LNCaP clone FGC (cell line): ENCODE measurements at regions not wholly inside any gene's neighbourhood (a gene's known extent, or its start where the extent isn't known, plus 50 kb on each side); places are given as distances from the start of the nearest gene placed in this dataset.

Experiments used
- DNase-seq: peaks from one replicate; pipeline ENCODE4 v3.0.0-alpha.2; 2011; ENCODE audit warnings: low read depth
- H3K4me3 ChIP-seq: 2 replicates; pipeline ENCODE4 v1.5.1; 2011; ENCODE audit warnings: mild to moderate bottlenecking, low read depth, low read length, control low read depth
- CTCF ChIP-seq: IDR thresholded peaks from 2 replicates; pipeline ENCODE4 v1.5.1; 2012; ENCODE audit warnings: mild to moderate bottlenecking; ENCODE audit not compliant: control insufficient read depth, insufficient read depth; ENCODE audit errors: extremely low read depth

DNA sequence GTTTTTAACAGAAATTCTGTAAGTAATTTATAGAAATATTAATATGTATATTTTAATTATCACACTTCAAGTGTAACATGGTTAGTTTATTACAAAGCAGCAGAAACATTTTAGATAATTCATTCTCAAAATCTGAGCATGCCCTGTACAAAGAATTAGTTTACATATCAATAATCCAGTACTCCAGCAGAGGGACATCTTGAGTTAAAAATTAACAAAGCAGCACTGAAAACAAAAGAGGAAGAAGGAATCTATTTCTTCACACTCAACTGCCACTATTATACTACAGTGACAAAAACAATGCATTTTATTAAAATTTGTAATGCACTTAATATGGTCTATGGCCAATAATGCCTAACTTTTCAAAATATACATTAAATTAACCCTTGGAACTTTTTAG is 179.1 kb upstream of the KLHL4 start:
- H3K4me3 ChIP-seq, result no peak overlapping the region
- DNase-seq, result peak; percentile 1
- TF ChIP-seq CTCF, result peak; percentile 42; the same call in 1 of the 2 replicates

DNA sequence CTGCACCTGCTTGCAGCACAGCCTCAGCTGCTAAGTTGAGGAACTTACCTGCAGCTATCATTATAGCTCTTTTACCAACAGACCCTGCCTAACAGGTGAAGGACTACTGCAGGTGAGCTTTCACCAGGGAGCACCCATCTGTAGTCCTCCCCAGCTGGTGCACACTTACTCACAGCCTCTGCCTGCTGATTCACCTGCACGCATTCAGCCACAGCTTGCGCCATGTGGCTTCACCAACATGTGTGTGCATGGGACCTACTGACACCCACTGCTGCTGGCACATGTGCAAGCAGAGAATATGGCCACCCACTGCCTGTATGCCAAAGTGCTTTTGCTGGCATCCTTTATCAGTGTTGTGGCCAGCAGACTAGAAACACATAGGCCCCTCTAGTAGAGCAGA is 146.7 kb upstream of the KLHL4 start:
- H3K4me3 ChIP-seq, result no peak overlapping the region
- TF ChIP-seq CTCF, result no peak
- DNase-seq, result no peak

DNA sequence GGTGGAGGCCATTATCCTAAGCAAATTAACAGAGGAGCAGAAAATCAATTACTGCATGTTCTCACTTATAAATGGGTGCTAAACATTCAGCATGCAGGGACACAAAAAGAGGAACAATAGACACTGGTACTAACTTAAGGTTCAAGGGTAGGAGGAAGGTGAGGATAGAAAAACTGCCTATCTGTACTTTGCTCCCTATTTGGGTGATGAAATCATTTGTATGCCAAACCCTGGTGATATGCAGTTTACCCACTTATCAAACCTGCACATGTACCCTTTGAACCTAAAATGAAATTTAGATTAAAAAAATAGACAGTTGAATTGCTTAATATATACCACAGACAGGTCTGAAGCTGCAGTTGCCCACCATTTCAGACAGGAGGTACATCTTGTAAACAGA is 143.3 kb upstream of the KLHL4 start:
- no peak for DNase-seq
- H3K4me3 ChIP-seq, result no peak overlapping the region
- no peak for TF ChIP-seq CTCF

DNA sequence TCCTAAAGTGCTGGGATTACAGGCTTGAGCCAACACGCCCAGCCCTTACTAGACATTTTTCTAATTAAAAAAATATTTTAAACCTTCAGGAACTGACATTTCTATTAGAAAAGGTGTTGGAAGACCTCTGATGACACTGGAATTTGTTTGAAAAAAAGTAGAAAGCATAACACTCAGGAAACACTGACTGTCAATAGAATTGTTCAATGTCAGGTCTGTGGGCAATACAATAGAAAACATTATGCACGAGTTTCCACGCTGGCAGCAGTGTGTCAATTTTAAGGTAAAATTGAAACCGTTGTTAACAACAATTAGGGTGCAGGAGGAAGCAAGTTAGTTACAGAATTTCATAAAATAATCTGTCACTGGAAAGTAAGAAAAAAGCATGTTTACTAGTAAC is 140.7 kb upstream of the KLHL4 start:
- H3K4me3 ChIP-seq, result no peak overlapping the region
- DNase-seq, result no peak
- no peak for TF ChIP-seq CTCF

DNA sequence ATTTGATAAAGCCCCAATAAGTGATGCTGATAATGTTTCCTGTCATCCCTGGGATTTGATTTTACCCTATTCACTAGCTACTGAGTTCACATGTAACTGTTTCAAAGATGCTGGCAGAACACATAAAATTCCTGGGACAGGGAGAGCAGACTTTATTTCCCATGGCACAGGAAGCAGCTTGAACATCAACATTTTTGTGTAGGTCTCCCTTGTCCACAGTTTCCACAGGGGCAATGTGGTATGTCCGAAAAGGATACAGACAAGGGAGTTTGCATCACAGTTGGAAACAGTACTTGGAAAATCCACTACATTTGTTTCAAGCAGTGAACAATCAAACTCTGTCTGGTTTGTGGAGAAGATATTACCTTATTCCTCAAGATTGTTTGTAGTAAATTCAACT is 129.2 kb upstream of the KLHL4 start:
- no peak for DNase-seq
- TF ChIP-seq CTCF, result no peak
- H3K4me3 ChIP-seq, result no peak overlapping the region

DNA sequence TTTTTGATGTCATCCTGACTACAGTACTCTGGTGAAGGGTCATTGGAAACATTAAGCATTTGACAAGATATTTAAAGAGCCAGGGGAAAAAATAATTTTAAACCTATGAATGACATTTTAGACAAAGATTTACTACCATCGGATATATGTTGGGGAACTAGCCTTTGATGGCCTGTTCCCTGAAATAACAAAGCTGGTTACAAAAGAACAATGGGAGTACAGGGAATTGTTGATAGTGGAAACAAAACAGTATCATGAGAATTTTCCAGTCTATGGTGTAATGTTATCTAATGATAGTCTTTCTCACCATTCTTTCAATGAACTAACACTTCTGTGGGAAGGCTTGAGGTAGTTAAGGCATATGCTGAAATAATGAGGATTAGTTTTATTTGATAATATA is 125.9 kb upstream of the KLHL4 start:
- no peak for DNase-seq
- no peak overlapping the region for H3K4me3 ChIP-seq
- no peak for TF ChIP-seq CTCF

- no peak overlapping the region for H3K4me3 ChIP-seq
- no peak for TF ChIP-seq CTCF
- no peak for DNase-seq
Measured at GRCh38 chrX:87392369-87392768, 125.2 kb upstream of the KLHL4 start.
